ENCODE measurements at regions not wholly inside any gene's neighbourhood (a gene's known extent, or its start where the extent isn't known, plus 50 kb on each side); places are given as distances from the start of the nearest gene placed in this dataset.

GRCh38 chr7:13457790-13458189 lies 531.7 kb downstream of the ETV1 start:
- TF ChIP-seq FOXM1 (IDR thresholded peaks at IDR 0.05; ENCODE audit: low read depth, low read length) (no peak), USF2 (IDR thresholded peaks at IDR 0.05; ENCODE audit: borderline replicate concordance, low read depth, low read length) (no peak), CTCF (IDR thresholded peaks at IDR 0.05 in 2 of 3, conservative IDR thresholded peaks at IDR 0.05 in 1 of 3; ENCODE audit: control insufficient read depth in 2 of 3, extremely low read depth in 1 of 3, insufficient read depth in 1 of 3, low read depth in 3 of 3, low read length in 3 of 3) (no peak), CREB1 (IDR thresholded peaks at IDR 0.05; ENCODE audit: low read depth) (no peak), CBFB (IDR thresholded peaks at IDR 0.05; ENCODE audit: low read depth) (no peak), E2F4 (IDR thresholded peaks at IDR 0.05; ENCODE audit: low read depth, low read length) (no peak), CBX3 (IDR thresholded peaks at IDR 0.05; ENCODE audit: borderline replicate concordance, low read depth) (no peak), HDGF (IDR thresholded peaks at IDR 0.05) (no peak), ESRRA (IDR thresholded peaks at IDR 0.05; ENCODE audit: low read length) (no peak)

All from GM12878 (cell line).